Right lobe of liver (tissue), 6 donors: ENCODE measurements at regions not wholly inside any gene's neighbourhood (a gene's known extent, or its start where the extent isn't known, plus 50 kb on each side); places are given as distances from the start of the nearest gene placed in this dataset.

ENCODE experiments used
- ATAC-seq, 4 donors: fragments of 200-7000 bp; cut with Tn5 transposase; one replicate each; pipeline ENCODE4 v1.9.1; 2020; ENCODE audit warnings: mild to moderate bottlenecking in 4 of 4, moderate library complexity in 4 of 4
- DNase-seq, 3 donors: peaks; one replicate each; pipeline ENCODE4 v3.0.0-alpha.2; 2020
- H3K27ac ChIP-seq, 3 donors: fragments of 200-600 bp; one replicate each; pipeline ENCODE4 v1.8.0; 2022
- H3K27me3 ChIP-seq, 2 donors: fragments of 200-600 bp; one replicate each; pipeline ENCODE4 v1.8.0; 2022
- H3K36me3 ChIP-seq, 4 donors: fragments of 200-600 bp; sonication (generic) in 1 of 4; one replicate each; pipeline versions ENCODE4 v1.5.1 to v1.8.0; 2017 to 2022; ENCODE audit warnings: control low read depth in 1 of 4
- H3K4me1 ChIP-seq, 4 donors: fragments of 200-600 bp; sonication (generic) in 1 of 4; one replicate each; pipeline versions ENCODE4 v1.5.1 to v1.8.0; 2017 to 2022; ENCODE audit warnings: control low read depth in 1 of 4
- H3K4me3 ChIP-seq, 3 donors: fragments of 200-600 bp; one replicate each; pipeline ENCODE4 v1.8.0; 2022
- H3K9me3 ChIP-seq, 4 donors: fragments of 200-600 bp; sonication (generic) in 1 of 4; one replicate each; pipeline versions ENCODE4 v1.5.1 to v1.8.0; 2017 to 2022; ENCODE audit warnings: control low read depth in 1 of 4
- CTCF ChIP-seq, 4 donors: fragments of 200-600 bp in 3 of 4; fragments of 450-650 bp in 1 of 4; IDR thresholded peaks; one replicate each; pipeline versions ENCODE4 v1.5.1 to v1.8.0; 2016 to 2022; ENCODE audit warnings: antibody characterized with exemption in 4 of 4, mild to moderate bottlenecking in 2 of 4
- POLR2A ChIP-seq: fragments of 450-650 bp; IDR thresholded peaks from one replicate; pipeline ENCODE4 v1.6.1; 2017; ENCODE audit warnings: antibody characterized with exemption, mild to moderate bottlenecking
- WGBS: methylation state at CpG from one replicate; pipeline ENCODE4 v1.1.6; 2018; ENCODE audit warnings: low coverage, low lambda C conversion rate; ENCODE audit not compliant: insufficient coverage; ENCODE audit errors: missing lambda C conversion rate; 5-methylcytosine and 5-hydroxymethylcytosine counted together
- intact Hi-C, 2 donors: fragments of 100-400 bp; cut with DNase I; formaldehyde crosslinking; loops; one replicate each; pipeline versions ENCODE4 v1.11.2 to v1.14.1; 2022
- donor health status: DM: no; HTN: yes; CAD: no.
- donor health status: DM: no; HTN: no; CAD: no.
- donor health status: DM: no; HTN: no; CAD: no.
- donor health status: DM: no; HTN: yes; CAD: no.
- donor health status: DM: no; HTN: yes; CAD: no.

GRCh38 chr20:17856024-17856564 is 112.5 kb downstream of the SNX5 start:
- no peaks in the 10 kb centered on the region for H3K9me3 ChIP-seq
- ATAC-seq (no peak), DNase-seq (no peak)
- no peak overlapping the region for H3K4me3 ChIP-seq
- H3K36me3 ChIP-seq, result no peaks in the 10 kb centered on the region
- peaks cover 0 to 30% (median 9%) of the 10 kb centered on the region in 4 donors for H3K4me1 ChIP-seq
- WGBS, result 33% methylated on average over 1 of the region's 3 CpGs
- TF ChIP-seq CTCF (IDR thresholded peaks at IDR 0.05) (no peak), POLR2A (no peak)
- intact Hi-C loops, result no loop called here
- no peak overlapping the region for H3K27ac ChIP-seq
- no peaks in the 10 kb centered on the region for H3K27me3 ChIP-seq

DNA sequence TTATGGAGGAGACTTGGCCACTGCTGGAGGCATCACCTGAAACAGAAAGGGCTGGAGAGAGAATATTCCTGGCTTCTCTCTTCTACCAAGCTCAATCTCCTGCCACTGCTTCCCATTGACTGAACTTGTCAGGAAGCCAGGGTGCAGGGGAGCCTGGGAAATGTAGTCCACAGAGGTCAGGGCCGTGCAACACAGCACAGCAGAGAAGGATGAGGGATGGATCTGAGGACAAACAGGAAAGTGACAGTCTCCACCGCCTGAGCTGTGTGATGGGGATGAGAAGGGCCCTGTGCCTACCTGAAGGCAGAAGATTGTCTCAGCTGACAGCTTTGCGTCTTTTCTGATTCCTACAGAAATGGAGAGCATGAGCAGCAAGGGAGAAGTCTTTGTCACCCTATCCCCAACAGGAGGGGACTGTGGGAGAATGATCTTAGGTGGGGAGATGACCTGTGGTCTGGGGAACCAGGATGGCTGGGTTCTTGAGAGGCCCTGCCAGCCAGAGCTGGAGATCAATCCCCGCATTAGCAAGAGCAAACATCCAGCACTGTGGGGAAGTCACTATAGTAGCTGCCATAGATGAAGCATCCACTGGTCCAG is 114.2 kb downstream of the SNX5 start:
- peak; percentile 63 to 80 (median 71) for ATAC-seq

DNA sequence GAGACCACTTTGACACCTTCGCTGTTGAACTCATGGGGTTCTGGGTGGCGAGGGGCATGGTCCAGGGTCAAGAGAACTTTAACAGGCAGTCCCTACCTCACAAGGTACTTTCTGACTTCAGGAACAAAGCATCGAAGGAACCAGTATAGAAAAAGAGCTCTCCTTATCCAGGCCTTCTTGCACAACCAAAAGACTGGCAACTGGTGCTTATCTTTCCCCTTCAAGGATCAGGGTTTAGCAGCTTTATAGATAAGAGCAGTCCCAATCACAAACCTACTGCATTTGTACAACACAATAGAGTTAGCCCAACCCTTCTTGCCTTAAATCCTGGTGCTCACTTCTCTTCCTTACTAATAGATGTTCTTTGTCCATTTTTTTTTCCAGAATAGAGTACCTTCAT is 116.3 kb downstream of the SNX5 start:
- TF ChIP-seq POLR2A, result no peak
- TF ChIP-seq CTCF (IDR thresholded peaks at IDR 0.05), result no peak
- Histone ChIP-seq H3K4me1 (no peaks in the 10 kb centered on the region), H3K9me3 (no peaks in the 10 kb centered on the region), H3K36me3 (no peaks in the 10 kb centered on the region), H3K27me3 (no peaks in the 10 kb centered on the region), H3K4me3 (no peak overlapping the region), H3K27ac (no peak overlapping the region)
- ATAC-seq (no peak), DNase-seq (no peak)
- intact Hi-C loops, result no loop called here
- WGBS, result 100% methylated on average over 1 of the region's 3 CpGs

More for the DNA sequence above, 114.2 kb downstream of the SNX5 start:
- intact Hi-C loops, result no loop called here
- no peak overlapping the region for H3K4me3 ChIP-seq
- 58% methylated on average over 4 of the region's 4 CpGs for WGBS
- DNase-seq, result peak; percentile 73 to 81 (median 79)
- H3K4me1 ChIP-seq, result peaks cover 0 to 16% (median 4%) of the 10 kb centered on the region in 4 donors
- no peak overlapping the region for H3K27ac ChIP-seq
- no peak for TF ChIP-seq POLR2A
- no peak for TF ChIP-seq CTCF (IDR thresholded peaks at IDR 0.05)
- no peaks in the 10 kb centered on the region for H3K27me3 ChIP-seq
- no peaks in the 10 kb centered on the region for H3K36me3 ChIP-seq
- no peaks in the 10 kb centered on the region for H3K9me3 ChIP-seq

GRCh38 chr20:17850684-17851026 is 117.9 kb downstream of the SNX5 start:
- 48% methylated on average over 4 of the region's 4 CpGs for WGBS
- Histone ChIP-seq H3K27ac (no peak overlapping the region), H3K36me3 (no peaks in the 10 kb centered on the region), H3K27me3 (no peaks in the 10 kb centered on the region), H3K9me3 (no peaks in the 10 kb centered on the region), H3K4me1 (no peaks in the 10 kb centered on the region), H3K4me3 (no peak overlapping the region)
- TF ChIP-seq POLR2A, result no peak
- no peak for TF ChIP-seq CTCF (IDR thresholded peaks at IDR 0.05)
- intact Hi-C loops, result no loop called here
- peak in 1 of 4 donors; percentile 4 for ATAC-seq
- DNase-seq, result no peak
